NCI-H146 (cell line): ENCODE measurements at regions not wholly inside any gene's neighbourhood (a gene's known extent, or its start where the extent isn't known, plus 50 kb on each side); places are given as distances from the start of the nearest gene placed in this dataset.
"Not testable (repeated sequence)": the region's sequence is repeated elsewhere in the genome, so short reads cannot be mapped to it uniquely, and the experiment has no call there.

Experiments used
- DNase-seq: peaks from one replicate; lab custom pipeline; 2025; lab: John Stamatoyannopoulos, UW

DNA sequence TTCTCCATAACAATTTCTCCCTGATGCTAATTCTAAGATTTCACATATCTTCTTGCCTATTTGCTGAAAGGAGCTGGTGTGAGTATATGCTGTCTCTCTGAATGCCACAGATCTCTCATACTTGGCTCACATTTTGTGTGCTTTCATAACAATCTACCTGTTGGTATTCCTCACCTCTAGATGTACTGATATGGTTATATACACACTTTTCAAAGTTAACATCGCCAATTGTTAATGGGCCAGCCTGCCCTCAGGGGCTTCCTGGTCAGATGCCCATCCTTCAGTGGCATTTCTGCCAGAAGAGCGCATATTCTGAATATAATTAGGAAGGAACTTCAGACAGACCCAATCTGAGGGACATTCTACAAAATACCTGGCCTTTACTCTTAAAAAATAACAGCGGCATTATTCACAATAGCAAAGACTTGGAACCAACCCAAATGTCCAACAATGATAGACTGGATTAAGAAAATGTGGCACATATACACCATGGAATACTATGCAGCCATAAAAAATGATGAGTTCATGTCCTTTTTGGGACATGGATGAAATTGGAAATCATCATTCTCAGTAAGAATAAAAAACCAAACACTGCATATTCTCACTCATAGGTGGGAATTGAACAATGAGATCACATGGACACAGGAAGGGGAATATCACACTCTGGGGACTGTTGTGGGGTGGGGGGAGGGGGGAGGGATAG is 123.9 kb upstream of the FAT1 start:
- not testable (repeated sequence) for DNase-seq

- no peak for DNase-seq
Observed at GRCh38 chr4:186848437-186848836, 124.8 kb upstream of the FAT1 start.

DNA sequence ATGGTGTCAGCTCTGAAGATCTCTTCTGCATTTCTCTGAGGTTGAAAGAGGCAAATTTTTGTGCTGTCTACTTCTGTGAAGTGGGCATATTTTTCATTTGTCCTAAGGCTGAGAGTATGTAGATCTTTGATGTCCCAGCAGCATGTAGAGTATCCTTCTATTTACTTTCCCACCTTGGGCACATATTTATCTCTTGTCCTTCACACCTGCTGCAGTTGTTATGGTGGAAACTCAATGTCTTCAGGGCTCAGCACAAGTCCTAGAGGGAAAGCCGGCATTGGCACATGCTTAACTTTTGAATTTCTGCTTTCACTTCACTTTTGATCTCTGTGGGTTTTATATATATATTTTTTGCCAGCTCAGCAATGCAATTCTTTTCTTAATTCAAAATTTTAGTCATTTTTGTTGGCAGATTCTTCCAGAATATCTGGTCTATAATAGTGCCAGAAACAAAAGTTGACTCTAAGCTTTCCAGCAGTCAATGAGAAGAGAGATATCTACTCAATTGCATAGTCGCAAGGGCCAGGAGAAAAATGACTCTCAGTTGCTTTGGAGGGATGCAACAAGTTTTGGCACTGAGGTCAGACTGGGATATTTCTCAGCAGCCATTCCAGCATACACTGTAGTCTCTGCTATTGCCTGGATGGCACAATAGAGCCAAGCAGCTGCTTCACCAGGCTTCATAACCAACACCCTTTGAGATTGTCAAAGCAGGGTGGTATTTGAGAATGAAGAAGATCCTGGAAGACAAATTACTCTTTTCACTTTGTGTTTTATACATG is 127.8 kb upstream of the FAT1 start:
- no peak for DNase-seq

GRCh38 chr4:186852073-186852420 is 128.4 kb upstream of the FAT1 start:
- no peak for DNase-seq

DNA sequence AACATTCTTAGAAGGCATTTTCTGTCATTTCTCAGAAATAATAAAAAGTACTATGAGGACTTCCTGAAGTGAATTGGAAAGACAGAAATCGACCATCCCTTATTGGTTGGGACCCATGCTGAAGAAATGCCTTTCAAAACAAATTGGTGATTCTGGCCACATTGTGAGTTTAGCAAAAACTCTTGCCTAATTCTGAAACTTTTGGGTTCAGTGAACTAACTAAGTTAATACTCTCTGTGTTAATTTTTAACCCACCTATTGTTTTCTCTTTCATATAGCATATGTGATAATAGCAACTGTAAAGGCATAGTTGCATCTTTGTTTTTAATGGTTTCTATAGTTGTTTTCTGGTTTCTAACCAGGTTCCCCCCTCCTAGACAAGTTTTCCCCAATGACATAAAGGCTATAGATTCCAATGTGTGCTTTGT is 129.3 kb upstream of the FAT1 start:
- no peak for DNase-seq

DNA sequence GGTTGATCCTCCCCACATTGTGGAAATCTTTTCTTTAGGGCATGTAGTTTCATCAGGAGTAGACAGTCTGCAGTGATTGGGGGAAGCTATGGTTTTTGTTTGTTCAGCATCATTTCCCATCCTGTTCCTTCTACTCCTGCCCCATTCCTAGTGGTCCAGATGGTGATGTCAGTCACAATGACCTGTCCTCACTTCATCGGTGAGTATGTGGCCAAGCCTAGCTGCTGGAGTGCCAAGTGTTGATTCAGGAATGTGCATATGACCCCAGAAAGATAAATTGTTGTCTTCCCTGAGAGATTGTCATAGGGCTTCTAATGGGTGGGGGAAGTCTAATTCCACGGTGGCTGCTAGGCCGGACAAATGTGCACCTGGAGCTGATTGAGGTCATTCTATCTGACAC is 130.6 kb upstream of the FAT1 start:
- DNase-seq, result no peak

DNA sequence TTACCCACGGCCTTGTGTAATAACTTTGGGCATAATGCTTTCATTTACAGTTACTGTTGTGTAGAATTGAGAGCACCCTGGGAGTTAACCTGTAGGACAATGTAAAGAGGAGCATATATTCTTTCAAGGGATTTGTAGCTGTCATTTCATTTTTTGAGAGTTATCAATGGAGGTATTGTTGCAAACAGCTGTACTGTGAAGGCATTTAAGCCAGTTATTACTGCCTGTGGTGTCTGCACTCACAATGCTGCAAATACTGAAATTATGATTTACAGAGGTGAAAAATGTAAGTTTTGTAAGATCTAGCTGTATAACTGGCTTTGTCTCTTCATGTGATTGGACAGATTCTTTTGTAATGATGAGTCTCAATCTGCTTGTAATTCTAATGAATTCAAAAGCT is 131.5 kb upstream of the FAT1 start:
- DNase-seq, result no peak

DNA sequence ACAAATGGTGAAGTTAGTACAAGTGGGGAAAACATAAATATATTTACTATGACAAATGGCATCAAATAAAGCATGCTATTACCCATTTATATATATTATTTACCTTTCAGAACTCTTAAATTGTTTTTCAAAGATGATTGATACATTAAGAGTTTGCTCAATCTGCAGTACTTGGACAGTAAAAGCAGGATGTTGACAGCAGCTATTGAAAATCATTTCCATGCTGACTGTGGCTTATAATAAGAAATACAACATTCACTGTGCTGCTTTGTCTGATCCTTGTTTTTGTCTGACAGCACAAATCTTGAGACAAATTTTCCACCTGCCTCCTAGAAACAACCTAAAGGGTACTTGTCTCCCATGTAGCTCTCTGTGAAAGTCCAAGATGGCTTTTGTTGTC is 134.1 kb upstream of the FAT1 start:
- no peak for DNase-seq

- no peak for DNase-seq
Observed at GRCh38 chr4:186858355-186858754, 134.7 kb upstream of the FAT1 start.

DNA sequence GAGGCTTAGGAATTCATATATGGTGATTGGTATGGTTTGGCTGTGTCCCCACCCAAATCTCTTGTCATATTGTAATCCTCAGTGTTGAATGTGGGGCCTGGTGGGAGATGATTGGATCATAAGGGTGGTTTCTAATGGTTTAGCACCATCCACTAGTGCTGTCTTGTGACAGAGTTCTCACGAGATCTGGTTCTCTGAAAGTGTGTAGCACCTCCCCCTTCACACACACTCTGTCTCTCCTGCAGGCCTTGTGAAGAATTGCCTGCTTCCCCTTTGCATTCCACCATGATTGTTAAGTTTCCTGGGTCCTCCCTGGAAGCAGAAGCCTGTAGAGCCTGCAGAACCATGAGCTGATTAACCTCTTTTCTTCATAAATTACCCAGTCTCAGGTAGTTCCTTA is 135.8 kb upstream of the FAT1 start:
- DNase-seq, result no peak

GRCh38 chr4:186861317-186861716 is 137.7 kb upstream of the FAT1 start:
- no peak for DNase-seq

DNA sequence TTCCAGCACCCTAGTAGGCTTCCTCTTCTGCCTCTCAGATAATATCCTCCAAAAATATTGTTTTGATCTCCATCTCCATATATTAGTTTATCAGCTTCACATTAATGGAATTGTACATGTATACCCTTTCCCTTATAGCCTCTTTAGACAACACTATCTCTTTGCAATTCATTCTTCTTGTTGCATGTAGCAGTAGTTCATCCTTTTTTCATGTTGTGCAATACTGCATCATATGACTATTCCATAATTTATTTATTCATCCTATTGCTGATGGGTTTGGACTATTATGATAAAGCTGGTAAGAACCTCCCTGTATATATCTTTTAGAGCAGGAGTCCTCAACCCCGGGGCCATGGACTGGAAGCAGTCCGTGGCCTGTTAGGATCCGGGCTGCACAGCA is 148.2 kb upstream of the FAT1 start:
- DNase-seq, result no peak

- not testable (repeated sequence) for DNase-seq
Observed at GRCh38 chr4:186873095-186873494, 149.4 kb upstream of the FAT1 start.

- no peak for DNase-seq
Observed at GRCh38 chr4:186875476-186875875, 151.8 kb upstream of the FAT1 start.

- no peak for DNase-seq
Observed at GRCh38 chr4:186876961-186877626, 153.4 kb upstream of the FAT1 start.

- no peak for DNase-seq
Observed at GRCh38 chr4:186878203-186878776, 154.6 kb upstream of the FAT1 start.

DNA sequence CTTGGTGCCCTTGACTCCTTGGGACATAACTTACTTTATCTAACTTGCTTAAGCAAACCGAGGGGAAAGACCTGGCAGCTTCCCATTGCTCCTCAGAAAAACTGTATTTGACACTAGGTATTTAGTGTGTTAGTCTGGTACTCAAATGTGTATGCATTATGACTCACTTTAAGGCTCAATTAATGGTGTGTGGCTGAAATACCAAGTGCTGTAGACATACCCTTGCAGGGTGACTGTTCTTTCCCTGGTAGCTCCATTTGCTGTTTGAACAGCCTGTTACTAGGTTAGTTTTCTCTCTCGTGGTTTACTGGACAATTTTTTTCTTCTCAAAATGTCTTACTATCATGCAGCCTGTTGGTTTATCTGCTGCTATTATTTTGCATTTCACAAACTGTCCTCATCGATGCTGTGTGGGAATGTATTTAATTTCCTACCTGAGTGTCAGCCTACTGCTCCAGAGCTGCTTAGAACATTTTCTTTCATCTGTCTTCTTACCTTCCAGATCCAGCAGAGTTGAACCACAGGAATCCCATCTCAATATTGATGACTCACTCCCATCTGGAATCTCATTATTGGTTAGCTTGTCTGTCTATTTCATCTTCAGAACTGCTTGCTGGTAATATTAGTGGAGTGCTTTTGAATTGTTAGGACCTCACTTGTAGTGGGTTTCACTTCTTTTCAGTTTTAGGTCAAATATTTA is 158.0 kb upstream of the FAT1 start:
- no peak for DNase-seq

- DNase-seq, result no peak
Observed at GRCh38 chr4:186882293-186882692, 158.6 kb upstream of the FAT1 start.

- no peak for DNase-seq
Observed at GRCh38 chr4:186885289-186885688, 161.6 kb upstream of the FAT1 start.

DNA sequence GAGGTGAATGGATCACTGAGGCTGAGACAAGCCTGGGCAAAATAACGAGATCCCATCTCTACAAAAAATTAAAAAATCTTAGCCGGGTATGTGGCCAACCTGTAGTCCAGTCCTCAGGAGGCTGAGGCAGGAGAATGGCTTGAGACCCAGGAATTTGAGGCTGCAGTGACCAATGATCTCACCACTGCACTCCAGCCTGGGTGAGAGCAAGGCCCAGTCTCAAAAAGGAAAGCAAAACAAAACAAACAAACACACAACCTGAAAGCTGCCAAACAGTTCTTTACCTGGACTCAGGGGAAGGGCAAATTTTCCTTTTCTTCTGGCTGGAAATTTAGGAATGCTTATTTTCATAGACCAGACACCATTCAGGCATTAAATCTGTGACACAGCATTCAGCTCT is 163.1 kb upstream of the FAT1 start:
- no peak for DNase-seq

GRCh38 chr4:186887291-186887700 is 163.6 kb upstream of the FAT1 start:
- no peak for DNase-seq

GRCh38 chr4:186887752-186888151 is 164.1 kb upstream of the FAT1 start:
- no peak for DNase-seq
